K562 (cell line): ENCODE measurements at regions not wholly inside any gene's neighbourhood (a gene's known extent, or its start where the extent isn't known, plus 50 kb on each side); places are given as distances from the start of the nearest gene placed in this dataset.

Source experiments
- CAMTA2 ChIP-seq: fragments of 250-450 bp; sonication (Bioruptor Pico); conservative IDR thresholded peaks from 2 replicates; pipeline ENCODE4 v1.5.1; 2022
- CTCF ChIP-seq, 3 experiments: IDR thresholded peaks in 2 of 3; conservative IDR thresholded peaks in 1 of 3; 2 replicates each; pipeline ENCODE4 v1.5.1; 2011 to 2012; ENCODE audit warnings: low read length in 3 of 3, mild to moderate bottlenecking in 3 of 3, control low read depth in 2 of 3, improper control_type of control experiment in 1 of 3, inconsistent platforms in 1 of 3, low read depth in 1 of 3, mixed read lengths in 1 of 3, moderate library complexity in 1 of 3; ENCODE audit not compliant: insufficient read depth in 2 of 3
- CTCFL ChIP-seq: IDR thresholded peaks from 2 replicates; pipeline ENCODE4 v1.6.1; 2011; ENCODE audit warnings: borderline replicate concordance, low read depth, mild to moderate bottlenecking, moderate library complexity, low read length; ENCODE audit not compliant: insufficient read depth, poor library complexity, severe bottlenecking
- ESRRA ChIP-seq: fragments of 450-650 bp; IDR thresholded peaks from 2 replicates; pipeline ENCODE4 v1.6.1; 2014; ENCODE audit warnings: low read depth, mild to moderate bottlenecking, moderate library complexity, borderline replicate concordance
- PHF21A ChIP-seq: fragments of 450-650 bp; IDR thresholded peaks from 2 replicates; pipeline ENCODE4 v1.6.1; 2017; ENCODE audit warnings: low read depth, borderline replicate concordance
- ZBTB2 ChIP-seq: fragments of 450-650 bp; IDR thresholded peaks from 2 replicates; pipeline ENCODE4 v1.6.1; 2016; ENCODE audit warnings: antibody characterized with exemption
- ZBTB26 ChIP-seq: fragments of 450-650 bp; formaldehyde crosslinking; IDR thresholded peaks from 2 replicates; pipeline ENCODE4 v1.4.0; 2022; ENCODE audit warnings: missing genetic modification characterization
- ZFP1 ChIP-seq: fragments of 450-650 bp; formaldehyde crosslinking; IDR thresholded peaks from 2 replicates; pipeline ENCODE4 v1.4.0; 2020; ENCODE audit warnings: mild to moderate bottlenecking, mixed read lengths

DNA sequence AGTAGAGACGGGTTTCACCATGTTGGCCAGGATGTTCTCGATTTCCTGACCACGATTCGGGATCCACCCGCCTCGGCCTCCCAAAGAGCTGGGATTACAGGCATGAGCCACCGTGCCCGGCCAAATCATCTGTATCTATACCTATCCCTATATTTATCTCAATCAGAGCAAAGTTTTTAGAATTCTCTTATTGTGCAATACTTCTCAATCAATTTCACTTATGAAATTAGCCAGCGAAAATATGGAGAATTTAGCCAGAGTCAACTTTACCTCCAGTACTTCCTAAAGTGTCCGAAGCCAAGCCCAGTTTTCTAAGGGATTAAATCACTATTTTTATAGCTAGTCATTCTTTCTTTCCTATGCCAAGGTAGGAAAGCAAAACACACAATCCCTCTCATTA, 319.1 kb upstream of the PFKP start:
- TF ChIP-seq CTCF (IDR thresholded peaks at IDR 0.05 in 2 of 3, conservative IDR thresholded peaks at IDR 0.05 in 1 of 3; ENCODE audit: insufficient read depth in 2 of 3, low read depth in 1 of 3, low read length in 3 of 3), result no peak
- TF ChIP-seq ESRRA, result no peak
- no peak for TF ChIP-seq ZFP1 (CRISPR knock-in tag)
- no peak for TF ChIP-seq CAMTA2
- TF ChIP-seq ZBTB2, result no peak
- no peak for TF ChIP-seq ZBTB26 (CRISPR knock-in tag)
- no peak for TF ChIP-seq PHF21A
- TF ChIP-seq CTCFL, result no peak
